ENCODE measurements at regions not wholly inside any gene's neighbourhood (a gene's known extent, or its start where the extent isn't known, plus 50 kb on each side); places are given as distances from the start of the nearest gene placed in this dataset.

DNA sequence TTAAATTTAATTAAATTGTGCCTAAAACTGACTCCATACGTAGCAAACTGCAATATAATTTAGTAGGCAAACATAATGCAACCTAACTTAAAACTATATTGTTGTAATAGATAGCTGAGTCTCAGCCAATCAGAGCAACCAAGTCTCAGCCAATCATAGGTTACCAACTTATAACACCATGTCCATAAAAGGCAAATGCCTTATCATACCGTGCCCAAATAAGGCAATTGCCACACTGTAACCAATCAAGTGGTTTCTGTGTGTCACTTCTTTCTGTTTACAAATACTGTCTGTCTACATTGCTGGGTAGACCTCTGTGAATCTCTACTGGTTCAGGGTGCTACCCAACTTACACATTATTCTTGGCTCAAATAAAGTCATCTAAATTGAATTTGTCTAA, 728.4 kb upstream of the EPHA6 start:
- Mint-ChIP-seq H3K27ac (no peak overlapping the region), H3K9me3 (no peaks in the 10 kb centered on the region; the same call in 2 of the 3 replicates), H3K4me1 (no peaks in the 10 kb centered on the region), H3K27me3 (ENCODE audit: insufficient read depth, low read depth, poor library complexity) (no peaks in the 10 kb centered on the region), H3K4me3 (no peak overlapping the region), H3K36me3 (ENCODE audit: low read depth) (no peaks in the 10 kb centered on the region; the same call in 2 of the 3 replicates)
- DNase-seq (ENCODE audit: low spot score): no peak
- no peak for ATAC-seq
- no peaks in the 10 kb centered on the region for H3K27me3 ChIP-seq (ENCODE audit: insufficient read depth)
- H3K4me1 ChIP-seq (ENCODE audit: insufficient read depth): no peaks in the 10 kb centered on the region
- no peak for TF ChIP-seq NANOG (IDR thresholded peaks at IDR 0.05; ENCODE audit: borderline replicate concordance)
- no peak for TF ChIP-seq REST (IDR thresholded peaks at IDR 0.05; ENCODE audit: unreplicated experiment)
- TF ChIP-seq, protein P1, sequence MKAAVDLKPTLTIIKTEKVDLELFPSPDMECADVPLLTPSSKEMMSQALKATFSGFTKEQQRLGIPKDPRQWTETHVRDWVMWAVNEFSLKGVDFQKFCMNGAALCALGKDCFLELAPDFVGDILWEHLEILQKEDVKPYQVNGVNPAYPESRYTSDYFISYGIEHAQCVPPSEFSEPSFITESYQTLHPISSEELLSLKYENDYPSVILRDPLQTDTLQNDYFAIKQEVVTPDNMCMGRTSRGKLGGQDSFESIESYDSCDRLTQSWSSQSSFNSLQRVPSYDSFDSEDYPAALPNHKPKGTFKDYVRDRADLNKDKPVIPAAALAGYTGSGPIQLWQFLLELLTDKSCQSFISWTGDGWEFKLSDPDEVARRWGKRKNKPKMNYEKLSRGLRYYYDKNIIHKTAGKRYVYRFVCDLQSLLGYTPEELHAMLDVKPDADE (IDR thresholded peaks at IDR 0.05): no peak
- TF ChIP-seq, protein P2, sequence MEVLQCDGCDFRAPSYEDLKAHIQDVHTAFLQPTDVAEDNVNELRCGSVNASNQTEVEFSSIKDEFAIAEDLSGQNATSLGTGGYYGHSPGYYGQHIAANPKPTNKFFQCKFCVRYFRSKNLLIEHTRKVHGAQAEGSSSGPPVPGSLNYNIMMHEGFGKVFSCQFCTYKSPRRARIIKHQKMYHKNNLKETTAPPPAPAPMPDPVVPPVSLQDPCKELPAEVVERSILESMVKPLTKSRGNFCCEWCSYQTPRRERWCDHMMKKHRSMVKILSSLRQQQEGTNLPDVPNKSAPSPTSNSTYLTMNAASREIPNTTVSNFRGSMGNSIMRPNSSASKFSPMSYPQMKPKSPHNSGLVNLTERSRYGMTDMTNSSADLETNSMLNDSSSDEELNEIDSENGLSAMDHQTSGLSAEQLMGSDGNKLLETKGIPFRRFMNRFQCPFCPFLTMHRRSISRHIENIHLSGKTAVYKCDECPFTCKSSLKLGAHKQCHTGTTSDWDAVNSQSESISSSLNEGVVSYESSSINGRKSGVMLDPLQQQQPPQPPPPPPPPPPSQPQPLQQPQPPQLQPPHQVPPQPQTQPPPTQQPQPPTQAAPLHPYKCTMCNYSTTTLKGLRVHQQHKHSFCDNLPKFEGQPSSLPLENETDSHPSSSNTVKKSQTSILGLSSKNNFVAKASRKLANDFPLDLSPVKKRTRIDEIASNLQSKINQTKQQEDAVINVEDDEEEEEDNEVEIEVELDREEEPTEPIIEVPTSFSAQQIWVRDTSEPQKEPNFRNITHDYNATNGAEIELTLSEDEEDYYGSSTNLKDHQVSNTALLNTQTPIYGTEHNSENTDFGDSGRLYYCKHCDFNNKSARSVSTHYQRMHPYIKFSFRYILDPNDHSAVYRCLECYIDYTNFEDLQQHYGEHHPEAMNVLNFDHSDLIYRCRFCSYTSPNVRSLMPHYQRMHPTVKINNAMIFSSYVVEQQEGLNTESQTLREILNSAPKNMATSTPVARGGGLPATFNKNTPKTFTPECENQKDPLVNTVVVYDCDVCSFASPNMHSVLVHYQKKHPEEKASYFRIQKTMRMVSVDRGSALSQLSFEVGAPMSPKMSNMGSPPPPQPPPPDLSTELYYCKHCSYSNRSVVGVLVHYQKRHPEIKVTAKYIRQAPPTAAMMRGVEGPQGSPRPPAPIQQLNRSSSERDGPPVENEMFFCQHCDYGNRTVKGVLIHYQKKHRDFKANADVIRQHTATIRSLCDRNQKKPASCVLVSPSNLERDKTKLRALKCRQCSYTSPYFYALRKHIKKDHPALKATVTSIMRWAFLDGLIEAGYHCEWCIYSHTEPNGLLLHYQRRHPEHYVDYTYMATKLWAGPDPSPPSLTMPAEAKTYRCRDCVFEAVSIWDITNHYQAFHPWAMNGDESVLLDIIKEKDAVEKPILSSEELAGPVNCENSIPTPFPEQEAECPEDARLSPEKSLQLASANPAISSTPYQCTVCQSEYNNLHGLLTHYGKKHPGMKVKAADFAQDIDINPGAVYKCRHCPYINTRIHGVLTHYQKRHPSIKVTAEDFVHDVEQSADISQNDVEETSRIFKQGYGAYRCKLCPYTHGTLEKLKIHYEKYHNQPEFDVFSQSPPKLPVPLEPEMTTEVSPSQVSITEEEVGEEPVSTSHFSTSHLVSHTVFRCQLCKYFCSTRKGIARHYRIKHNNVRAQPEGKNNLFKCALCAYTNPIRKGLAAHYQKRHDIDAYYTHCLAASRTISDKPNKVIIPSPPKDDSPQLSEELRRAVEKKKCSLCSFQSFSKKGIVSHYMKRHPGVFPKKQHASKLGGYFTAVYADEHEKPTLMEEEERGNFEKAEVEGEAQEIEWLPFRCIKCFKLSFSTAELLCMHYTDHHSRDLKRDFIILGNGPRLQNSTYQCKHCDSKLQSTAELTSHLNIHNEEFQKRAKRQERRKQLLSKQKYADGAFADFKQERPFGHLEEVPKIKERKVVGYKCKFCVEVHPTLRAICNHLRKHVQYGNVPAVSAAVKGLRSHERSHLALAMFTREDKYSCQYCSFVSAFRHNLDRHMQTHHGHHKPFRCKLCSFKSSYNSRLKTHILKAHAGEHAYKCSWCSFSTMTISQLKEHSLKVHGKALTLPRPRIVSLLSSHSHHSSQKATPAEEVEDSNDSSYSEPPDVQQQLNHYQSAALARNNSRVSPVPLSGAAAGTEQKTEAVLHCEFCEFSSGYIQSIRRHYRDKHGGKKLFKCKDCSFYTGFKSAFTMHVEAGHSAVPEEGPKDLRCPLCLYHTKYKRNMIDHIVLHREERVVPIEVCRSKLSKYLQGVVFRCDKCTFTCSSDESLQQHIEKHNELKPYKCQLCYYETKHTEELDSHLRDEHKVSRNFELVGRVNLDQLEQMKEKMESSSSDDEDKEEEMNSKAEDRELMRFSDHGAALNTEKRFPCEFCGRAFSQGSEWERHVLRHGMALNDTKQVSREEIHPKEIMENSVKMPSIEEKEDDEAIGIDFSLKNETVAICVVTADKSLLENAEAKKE (CRISPR knock-in tag; IDR thresholded peaks at IDR 0.05): no peak
- TF ChIP-seq STAT1 (IDR thresholded peaks at IDR 0.05; ENCODE audit: unreplicated experiment): no peak
- no peak for TF ChIP-seq EZH2 (IDR thresholded peaks at IDR 0.05; ENCODE audit: low read depth, unreplicated experiment)
- TF ChIP-seq CTCF (conservative IDR thresholded peaks at IDR 0.05; ENCODE audit: low read depth in 2 of 2): no peak
- no peak for TF ChIP-seq ZNF114 (CRISPR knock-in tag; IDR thresholded peaks at IDR 0.05)
- no peak for TF ChIP-seq JUNB (IDR thresholded peaks at IDR 0.05; ENCODE audit: unreplicated experiment)
- no peak for TF ChIP-seq EZH2phosphoT487 (IDR thresholded peaks at IDR 0.05; ENCODE audit: unreplicated experiment)
- no peak for TF ChIP-seq CREB1 (CRISPR knock-in tag; IDR thresholded peaks at IDR 0.05; ENCODE audit: low read depth)
- TF ChIP-seq POLR2AphosphoS5 (IDR thresholded peaks at IDR 0.05; ENCODE audit: low read depth): no peak
- TF ChIP-seq ZNF331 (CRISPR knock-in tag; IDR thresholded peaks at IDR 0.05; ENCODE audit: low read depth): no peak
- H3K4me2 ChIP-seq: no peak overlapping the region
- H3K36me3 ChIP-seq (ENCODE audit: insufficient read depth): no peaks in the 10 kb centered on the region
- no peaks in the 10 kb centered on the region for H3F3A ChIP-seq (replicated peaks; ENCODE audit: low read depth)
- H3K4me3 ChIP-seq: no peak overlapping the region
- H4K20me1 ChIP-seq (replicated peaks; ENCODE audit: insufficient read depth): no peaks in the 10 kb centered on the region
- H3K9me2 ChIP-seq (ENCODE audit: insufficient read depth): peaks cover 9% of the 10 kb centered on the region; the same call in 1 of the 2 replicates
- no peak overlapping the region for H3K27ac ChIP-seq (ENCODE audit: low read depth)
- H2AFZ ChIP-seq: no peak overlapping the region
- no peaks in the 10 kb centered on the region for H3K79me2 ChIP-seq (replicated peaks; ENCODE audit: insufficient read depth)

Measured in GM23338 (cell line).